ENCODE measurements at regions not wholly inside any gene's neighbourhood (a gene's known extent, or its start where the extent isn't known, plus 50 kb on each side); places are given as distances from the start of the nearest gene placed in this dataset.
"Not testable (repeated sequence)": the region's sequence is repeated elsewhere in the genome, so short reads cannot be mapped to it uniquely, and the experiment has no call there.

GRCh38 chr13:24995225-24995804, 100.6 kb upstream of the PABPC3 start:
- DNase-seq (ENCODE audit: low read depth in 2 of 2): peak; percentile 36 to 40

DNA sequence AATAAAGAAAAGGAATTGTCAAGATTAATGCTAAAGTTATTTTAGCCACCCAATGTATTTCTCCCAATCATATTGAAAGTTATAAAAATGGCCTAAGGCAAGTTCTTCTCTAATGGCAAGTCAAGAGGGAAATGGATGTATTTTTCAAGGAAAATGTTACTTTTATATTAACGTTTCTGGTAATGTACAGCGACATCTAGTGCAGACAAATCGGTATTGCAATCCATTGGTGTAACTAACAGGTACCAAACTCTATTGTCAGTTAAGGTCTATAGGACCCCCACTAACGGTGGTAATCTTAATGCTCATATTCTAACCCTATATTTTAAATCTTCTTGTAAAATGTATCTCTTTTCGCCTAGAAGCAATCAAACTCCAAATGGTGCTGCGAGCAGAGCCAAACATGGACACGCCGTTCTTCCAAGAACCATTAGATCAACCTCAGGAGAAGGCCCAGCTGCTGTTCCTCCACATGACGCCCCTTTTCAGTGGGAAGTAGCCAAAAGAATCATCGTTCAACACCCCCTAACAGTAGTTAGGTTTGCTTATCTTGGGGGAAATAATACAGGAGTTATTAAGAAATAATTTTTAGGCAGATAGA, 98.5 kb upstream of the PABPC3 start:
- no peak for DNase-seq (ENCODE audit: low read depth in 2 of 2)

- no peak for DNase-seq (ENCODE audit: low read depth in 2 of 2)
Measured at GRCh38 chr13:24998433-24998832, 97.5 kb upstream of the PABPC3 start.

DNA sequence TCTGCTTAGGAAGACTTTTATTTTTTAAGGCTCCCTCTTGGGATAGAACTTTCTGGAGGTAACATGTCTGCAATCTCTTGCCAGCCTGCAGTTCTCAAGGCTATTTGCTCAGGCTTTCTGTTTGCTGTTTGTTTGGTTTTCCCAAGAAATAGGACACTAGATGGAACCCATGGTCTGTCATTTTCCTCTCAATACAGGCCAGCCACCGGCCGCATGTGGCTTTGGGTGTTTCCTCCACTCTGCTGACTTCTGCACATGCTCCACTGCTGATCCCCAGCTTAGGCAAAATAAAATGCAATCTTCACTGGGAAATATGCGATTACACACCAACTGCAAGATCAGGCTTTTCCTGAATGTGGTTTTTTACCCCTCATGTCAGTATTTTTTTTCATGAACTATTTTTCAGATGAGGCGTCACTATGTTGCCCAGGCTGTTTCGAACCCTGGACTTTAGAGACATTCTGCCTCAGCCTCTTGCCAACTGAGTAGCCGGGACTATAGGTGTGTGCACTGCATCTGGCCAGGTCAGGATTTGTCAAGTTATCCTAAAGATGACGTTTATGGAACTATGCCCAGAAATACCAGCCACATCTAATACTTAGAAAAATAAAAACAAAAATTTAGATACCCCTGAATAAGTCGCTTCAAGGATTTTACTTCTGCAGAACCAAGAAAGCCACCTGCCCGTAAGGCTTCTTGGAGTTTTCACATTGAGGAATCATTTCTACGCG, 94.3 kb upstream of the PABPC3 start:
- no peak for DNase-seq (ENCODE audit: low read depth in 2 of 2)

- not testable (repeated sequence) for DNase-seq (ENCODE audit: low read depth in 2 of 2)
Measured at GRCh38 chr13:25002311-25002710, 93.6 kb upstream of the PABPC3 start.

DNA sequence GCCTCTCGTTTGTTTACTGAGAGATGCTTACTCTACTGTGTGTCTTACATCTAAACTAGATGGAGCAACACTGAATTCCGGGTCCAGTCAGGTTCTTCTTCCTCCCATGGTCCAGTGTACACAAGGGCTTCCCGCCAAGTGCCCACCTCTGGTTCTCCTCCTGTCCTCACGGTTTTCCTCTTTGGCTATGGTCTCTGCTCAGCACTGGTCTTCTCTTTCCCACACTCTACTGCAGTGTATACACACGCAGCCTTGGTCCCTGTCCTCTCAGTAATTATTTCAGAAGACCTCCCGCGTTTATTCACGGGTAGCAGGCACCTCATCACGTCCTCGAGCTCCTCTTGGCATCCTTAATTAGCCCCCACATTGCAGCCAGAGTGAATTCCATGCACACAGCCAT, 91.4 kb upstream of the PABPC3 start:
- DNase-seq (ENCODE audit: low read depth in 2 of 2): not testable (repeated sequence)

- not testable (repeated sequence) for DNase-seq (ENCODE audit: low read depth in 2 of 2)
Measured at GRCh38 chr13:25005050-25005497, 90.9 kb upstream of the PABPC3 start.

DNA sequence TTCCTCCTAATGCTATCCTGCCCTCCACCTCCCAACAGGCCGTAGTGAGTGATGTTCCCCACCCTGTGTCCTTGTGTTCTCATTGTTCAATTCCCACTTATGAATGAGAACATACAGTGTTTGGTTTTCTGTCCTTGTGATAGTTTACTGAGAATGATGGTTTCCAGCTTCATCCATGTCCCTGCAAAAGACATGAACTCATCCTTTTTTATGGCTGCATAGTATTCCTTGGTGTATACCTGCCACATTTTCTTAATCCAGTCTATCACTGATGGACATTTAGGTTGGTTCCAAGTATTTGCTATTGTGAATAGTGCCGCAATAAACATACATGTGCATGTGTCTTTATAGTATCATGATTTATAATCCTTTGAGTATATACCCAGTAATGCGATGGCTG, 88.5 kb upstream of the PABPC3 start:
- DNase-seq (ENCODE audit: low read depth in 2 of 2): not testable (repeated sequence)

DNA sequence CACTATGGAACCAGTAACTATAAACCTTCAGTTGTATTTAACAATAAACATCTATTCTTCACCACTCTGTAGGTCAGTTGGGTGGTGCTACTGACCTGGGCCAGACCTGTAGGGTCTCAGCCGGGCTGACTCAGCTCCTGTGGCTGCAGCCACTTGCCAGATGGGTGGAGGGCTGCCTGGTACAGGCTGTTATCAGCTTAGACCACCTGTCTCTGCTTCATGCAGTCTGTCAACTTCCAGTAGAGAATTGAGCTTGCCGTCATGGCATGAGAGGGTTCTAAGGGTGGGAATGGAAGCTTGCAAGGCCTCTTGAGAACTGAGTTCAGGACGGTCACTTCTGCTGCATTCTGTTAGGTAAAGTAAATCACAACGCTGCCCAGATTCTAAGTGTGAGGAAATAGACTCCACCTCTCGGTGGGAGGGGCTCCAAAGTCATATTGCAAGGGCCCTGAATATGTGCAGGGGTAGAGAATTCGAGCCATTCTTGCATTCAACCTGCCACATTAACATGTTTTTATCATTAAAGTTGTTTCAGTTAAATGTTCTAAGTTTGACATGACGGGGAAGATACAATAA, 81.5 kb upstream of the PABPC3 start:
- DNase-seq (ENCODE audit: low read depth in 2 of 2): not testable (repeated sequence)

DNA sequence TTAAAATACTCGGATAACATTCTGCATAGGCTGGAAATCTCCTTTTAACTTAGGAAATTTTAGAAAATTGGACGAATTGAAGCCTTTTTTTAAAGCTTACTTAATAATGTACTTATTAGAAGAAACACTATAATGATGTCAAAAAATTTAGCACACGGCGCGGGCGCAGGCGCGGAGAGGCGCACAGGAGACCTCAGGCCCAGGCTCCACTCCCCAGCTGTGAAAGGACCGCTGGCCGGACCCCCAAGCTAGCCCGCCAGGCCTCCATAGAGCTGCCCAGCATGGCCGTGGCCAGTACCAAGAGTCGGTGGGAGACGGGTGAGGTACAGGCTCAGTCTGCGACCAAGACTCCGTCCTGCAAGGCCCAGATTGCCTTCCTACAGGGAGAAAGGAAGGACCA, 78.8 kb upstream of the PABPC3 start:
- not testable (repeated sequence) for DNase-seq (ENCODE audit: low read depth in 2 of 2)

- DNase-seq (ENCODE audit: low read depth in 2 of 2): not testable (repeated sequence)
Measured at GRCh38 chr13:25017808-25018728, 77.9 kb upstream of the PABPC3 start.

DNA sequence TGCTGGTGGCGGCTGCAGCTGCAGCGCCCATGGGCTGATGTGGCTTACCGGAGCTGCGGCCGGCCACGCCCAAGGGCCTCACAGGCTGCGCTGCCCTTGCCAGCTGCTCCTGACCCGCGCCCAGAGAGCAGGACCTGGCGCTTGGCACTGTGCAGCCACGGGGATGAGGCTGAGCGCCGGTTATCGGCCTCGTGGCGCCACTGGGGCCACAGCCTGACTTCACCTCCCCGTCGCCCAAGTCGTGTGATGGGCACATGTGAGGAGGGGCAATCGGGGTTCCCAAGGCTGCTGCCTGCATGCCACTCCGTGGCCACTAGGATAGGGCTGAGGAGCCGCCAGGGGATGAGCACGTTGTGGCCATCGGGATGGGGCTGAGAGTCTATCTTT, 77.2 kb upstream of the PABPC3 start:
- no peak for DNase-seq (ENCODE audit: low read depth in 2 of 2)

DNA sequence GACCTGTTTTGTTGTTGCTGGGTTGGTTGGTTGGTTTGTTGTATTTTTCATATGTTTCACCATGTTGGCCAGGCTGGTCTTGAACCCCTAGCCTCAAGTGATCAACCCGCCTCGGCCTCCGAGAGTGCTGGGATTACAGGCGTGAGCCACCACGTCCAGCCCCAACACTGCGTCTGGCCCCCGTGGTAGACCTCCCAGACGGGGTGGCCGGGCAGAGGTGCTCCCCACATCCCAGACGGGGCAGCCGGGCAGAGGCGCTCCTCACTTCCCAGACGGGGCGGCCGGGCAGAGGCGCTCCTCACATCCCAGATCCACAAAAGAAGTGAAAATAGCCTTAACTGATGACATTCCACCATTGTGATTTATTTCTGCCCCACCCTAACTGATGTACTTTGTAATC, 76.2 kb upstream of the PABPC3 start:
- not testable (repeated sequence) for DNase-seq (ENCODE audit: low read depth in 2 of 2)

DNA sequence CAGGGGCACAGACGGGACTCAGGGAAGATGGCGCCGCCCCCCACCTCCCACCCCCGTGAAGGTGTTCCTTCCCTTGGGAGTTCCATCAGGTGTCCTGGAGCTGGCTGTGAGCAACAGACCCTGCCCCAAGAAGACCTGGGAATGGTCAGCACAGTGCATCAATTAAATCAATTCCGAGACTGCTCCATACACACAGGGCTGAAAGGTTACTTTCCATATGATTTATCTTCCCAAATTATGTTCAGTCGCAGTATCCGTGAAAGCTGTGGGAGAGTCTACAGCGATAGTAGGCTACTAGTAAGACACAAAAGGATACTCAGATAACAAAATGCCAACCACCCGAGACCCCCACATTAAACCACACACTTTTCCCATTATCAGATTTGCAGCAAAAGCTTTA, 71.8 kb upstream of the PABPC3 start:
- no peak for DNase-seq (ENCODE audit: low read depth in 2 of 2)

GRCh38 chr13:25032160-25032559, 63.8 kb upstream of the PABPC3 start:
- DNase-seq (ENCODE audit: low read depth in 2 of 2): no peak

GRCh38 chr13:25034173-25034572, 61.8 kb upstream of the PABPC3 start:
- DNase-seq (ENCODE audit: low read depth in 2 of 2): no peak

- peak; percentile 5 to 11 for DNase-seq (ENCODE audit: low read depth in 2 of 2)
Measured at GRCh38 chr13:25037057-25037813, 58.7 kb upstream of the PABPC3 start.

DNA sequence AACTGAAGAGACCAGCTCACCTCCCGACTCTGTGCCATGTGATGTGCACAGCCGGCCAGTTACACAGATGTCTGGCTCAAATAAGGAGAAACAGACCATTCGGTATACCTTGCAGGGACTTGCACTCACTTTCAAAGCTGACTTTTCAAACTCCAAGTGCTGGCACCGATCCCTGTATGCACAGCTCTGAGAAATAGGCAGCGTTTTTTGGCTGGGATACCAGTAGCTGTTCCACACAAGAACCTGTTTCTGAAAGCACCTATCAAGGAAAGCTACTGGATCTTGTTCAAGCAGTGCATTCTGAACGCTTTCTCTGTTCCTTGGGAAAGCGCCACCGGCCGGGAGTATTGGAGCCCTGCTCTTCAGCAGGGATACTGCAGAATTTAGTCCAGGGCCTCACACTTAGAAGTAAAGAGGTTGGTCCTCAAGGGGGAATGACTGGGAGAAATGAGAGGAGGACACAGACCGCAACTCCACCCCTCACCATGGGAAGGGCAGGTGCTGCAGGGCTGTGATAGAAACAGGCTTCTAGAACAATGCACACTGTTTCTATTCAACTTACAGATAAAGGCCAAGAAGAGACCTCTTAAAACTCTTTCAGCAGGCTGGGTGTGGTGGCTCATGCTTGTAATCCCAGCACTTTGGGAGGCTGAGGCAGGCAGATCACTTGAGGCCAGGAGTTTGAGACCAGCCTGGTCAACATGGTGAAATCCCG, 53.6 kb upstream of the PABPC3 start:
- DNase-seq (ENCODE audit: low read depth in 2 of 2): no peak

DNA sequence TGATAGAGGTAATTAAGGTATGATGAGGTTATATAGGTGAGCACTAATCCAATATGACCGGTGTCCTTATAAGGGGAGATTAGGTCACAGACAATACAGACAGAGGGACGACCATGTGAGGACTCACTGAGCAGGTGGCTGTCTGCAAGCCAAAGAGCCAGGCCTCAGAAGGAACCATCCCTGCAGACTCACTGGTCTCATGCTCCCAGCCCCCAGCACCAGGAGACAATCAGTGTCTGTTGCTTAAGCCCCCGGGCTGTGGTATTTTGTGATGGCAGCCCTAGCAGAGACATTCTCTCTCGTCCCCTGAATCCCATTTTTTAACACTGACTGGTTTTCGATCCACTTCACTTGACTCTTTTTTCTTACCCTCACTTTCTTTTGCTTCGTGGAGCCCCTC, 51.9 kb upstream of the PABPC3 start:
- no peak for DNase-seq (ENCODE audit: low read depth in 2 of 2)

Data from fibroblast of skin of left biceps (primary cell).